Skeletal muscle tissue (tissue), 3 donors: ENCODE measurements at regions not wholly inside any gene's neighbourhood (a gene's known extent, or its start where the extent isn't known, plus 50 kb on each side); places are given as distances from the start of the nearest gene placed in this dataset.
"Not testable (repeated sequence)": the region's sequence is repeated elsewhere in the genome, so short reads cannot be mapped to it uniquely, and the experiment has no call there.

ENCODE experiments used
- H3K27ac ChIP-seq: one replicate; pipeline ENCODE4 v1.7.0; 2013; ENCODE audit warnings: mild to moderate bottlenecking, low read depth, low read length, inconsistent platforms
- H3K27me3 ChIP-seq, 3 donors: one replicate each; pipeline ENCODE4 v1.7.0; 2013; ENCODE audit warnings: low read length in 3 of 3; ENCODE audit not compliant: control insufficient read depth in 3 of 3, insufficient read depth in 3 of 3
- H3K36me3 ChIP-seq, 3 donors: one replicate each; pipeline ENCODE4 v1.7.0; 2013; ENCODE audit warnings: low read length in 3 of 3; ENCODE audit not compliant: control insufficient read depth in 3 of 3, insufficient read depth in 3 of 3
- H3K4me1 ChIP-seq, 3 donors: one replicate each; pipeline ENCODE4 v1.7.0; 2013; ENCODE audit warnings: low read length in 3 of 3, mild to moderate bottlenecking in 3 of 3; ENCODE audit not compliant: control insufficient read depth in 3 of 3, insufficient read depth in 3 of 3
- H3K4me3 ChIP-seq, 3 donors: one replicate each; pipeline ENCODE4 v1.7.0; 2013; ENCODE audit warnings: low read length in 3 of 3
- H3K9ac ChIP-seq, 3 donors: one replicate each; pipeline ENCODE4 v1.7.0; 2013; ENCODE audit warnings: low read length in 3 of 3, mild to moderate bottlenecking in 3 of 3, moderate library complexity in 2 of 3, low read depth in 1 of 3
- H3K9me3 ChIP-seq, 3 donors: one replicate each; pipeline ENCODE4 v1.7.0; 2013; ENCODE audit warnings: low read length in 3 of 3; ENCODE audit not compliant: control insufficient read depth in 3 of 3
- donor health status: Osteomylitis.

DNA sequence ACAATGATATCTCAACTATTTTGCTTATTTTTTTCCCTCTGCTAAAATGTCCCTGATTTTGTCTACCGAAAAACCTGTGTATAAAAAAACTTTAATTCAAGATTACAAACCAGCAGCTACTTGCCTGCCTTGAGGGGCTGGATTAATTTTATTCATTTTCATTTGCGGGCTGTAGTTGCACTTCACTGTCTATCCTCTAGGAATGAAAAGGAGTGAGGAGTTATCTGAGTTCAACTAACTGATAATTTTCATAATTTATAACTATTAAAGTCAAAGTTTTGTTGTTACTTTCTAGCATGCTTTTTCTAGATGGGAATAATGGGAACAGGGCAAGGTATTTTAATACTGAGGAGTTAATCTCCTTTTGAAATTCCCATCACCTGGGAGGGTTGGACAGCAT, 50.3 kb upstream of the AGTPBP1 start:
- H3K9ac ChIP-seq, H3K27ac ChIP-seq, H3K27me3 ChIP-seq, H3K9me3 ChIP-seq, H3K36me3 ChIP-seq, H3K4me3 ChIP-seq, H3K4me1 ChIP-seq: not testable (repeated sequence)

DNA sequence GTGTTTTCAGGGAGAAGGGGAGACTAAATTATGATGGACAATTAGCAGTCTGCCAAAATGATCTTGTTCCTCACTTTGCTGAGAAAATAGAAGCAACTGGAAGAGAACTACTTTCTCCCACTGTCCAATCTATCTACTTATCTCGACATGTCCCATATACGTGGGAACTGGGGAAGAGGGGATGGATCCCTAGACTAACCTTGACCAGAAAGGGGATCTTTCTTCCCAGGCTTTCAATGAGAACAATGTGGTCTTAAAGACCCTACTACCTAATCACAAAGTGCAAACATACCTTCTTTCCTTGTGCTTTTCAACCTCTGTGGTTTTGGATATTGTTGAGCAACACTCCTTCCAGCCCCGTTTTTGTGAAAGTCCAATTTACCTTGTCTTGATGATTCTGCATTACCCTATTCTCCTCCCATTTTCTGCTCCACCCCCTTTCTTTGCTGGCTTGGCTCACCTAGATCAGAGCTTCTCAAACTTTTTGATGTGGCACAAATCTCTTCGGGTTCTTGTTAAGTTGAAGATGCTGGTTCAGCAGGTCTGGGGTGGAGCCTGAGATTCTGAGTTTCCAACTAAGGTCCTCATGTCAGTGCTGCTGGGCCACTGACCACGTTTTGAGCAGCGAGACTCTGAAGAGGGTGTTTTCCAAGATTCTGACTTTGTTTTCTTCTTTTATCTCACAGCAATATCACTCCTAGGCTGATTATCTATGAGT, 61.4 kb upstream of the AGTPBP1 start:
- not testable (repeated sequence) for H3K4me3 ChIP-seq, H3K27me3 ChIP-seq, H3K27ac ChIP-seq, H3K9ac ChIP-seq, H3K9me3 ChIP-seq
- Histone ChIP-seq H3K4me1 (peaks cover 0 to 12% (median 3%) of the 10 kb centered on the region in 3 donors), H3K36me3 (peaks cover 0 to 11% (median 4%) of the 10 kb centered on the region in 3 donors)

DNA sequence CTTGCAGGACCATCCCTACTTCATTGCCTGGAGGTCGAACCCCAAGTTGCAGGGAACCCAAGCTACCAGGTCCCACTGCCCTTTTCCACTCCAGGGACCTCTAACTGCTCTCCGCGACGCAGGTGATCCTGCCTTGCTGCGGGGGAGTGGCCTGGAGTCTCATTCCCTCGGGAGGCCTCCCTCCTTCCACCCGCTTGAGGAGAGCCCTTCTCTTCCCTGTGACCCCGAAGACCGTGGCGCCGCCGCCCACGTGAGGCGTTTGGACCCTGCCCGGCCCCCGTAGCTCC, 63.0 kb upstream of the AGTPBP1 start:
- Histone ChIP-seq H3K4me3 (peak overlapping the region; percentile 52 to 78 (median 67)), H3K36me3 (peaks cover 3 to 22% (median 5%) of the 10 kb centered on the region in 3 donors), H3K4me1 (peaks cover 0 to 12% (median 3%) of the 10 kb centered on the region in 3 donors), H3K27ac (peak overlapping the region; percentile 91), H3K9ac (peak overlapping the region in 2 of 3 donors; percentile 64 to 71)
- not testable (repeated sequence) for H3K27me3 ChIP-seq, H3K9me3 ChIP-seq

DNA sequence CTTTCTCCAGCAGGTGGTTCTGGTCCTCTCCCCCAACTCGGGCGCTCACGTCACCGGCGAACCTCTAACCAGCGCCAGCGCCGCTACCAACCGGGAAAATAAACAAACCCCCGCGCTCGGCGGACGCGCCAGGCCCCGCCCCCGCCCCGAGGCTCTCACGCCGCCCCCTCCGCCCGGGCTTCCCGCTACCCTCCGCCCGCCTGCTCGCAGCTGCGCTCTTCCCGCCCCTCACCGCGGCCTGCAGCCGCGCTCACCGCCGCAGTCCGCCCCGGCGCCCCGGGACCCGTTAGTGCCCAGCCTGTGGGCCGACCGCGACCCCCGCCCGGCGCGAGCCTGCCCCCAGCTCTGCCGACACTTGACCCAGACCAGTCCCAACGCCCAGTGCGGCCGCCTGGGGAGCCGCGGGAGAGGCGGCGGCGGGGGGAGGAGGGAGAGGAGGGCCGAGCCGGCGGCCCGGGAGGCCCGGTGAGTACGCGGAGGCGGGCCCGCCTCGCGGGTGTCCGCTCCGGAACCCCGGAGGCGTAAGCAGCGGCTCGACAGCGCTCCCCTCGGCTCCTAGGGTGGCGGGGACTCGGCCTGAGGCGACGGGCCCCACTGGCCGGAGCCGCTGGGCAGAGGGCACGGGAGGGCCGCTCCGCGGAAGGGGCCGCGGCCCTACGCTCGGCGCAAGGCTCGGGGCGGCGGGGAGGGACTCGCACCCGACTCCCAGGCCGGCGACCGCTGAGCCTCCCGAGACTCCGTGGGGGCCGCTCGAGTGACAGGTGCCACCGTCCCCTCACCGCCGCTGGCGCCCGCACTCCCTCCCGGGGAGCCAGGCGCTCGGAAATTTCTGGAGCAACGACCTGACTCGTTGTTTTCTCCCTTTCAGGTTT, 63.6 kb upstream of the AGTPBP1 start:
- Histone ChIP-seq H3K36me3 (peaks cover 3 to 22% (median 5%) of the 10 kb centered on the region in 3 donors), H3K4me1 (peaks cover 0 to 12% (median 3%) of the 10 kb centered on the region in 3 donors), H3K9ac (peak overlapping the region; percentile 87 to 95 (median 89)), H3K4me3 (peak overlapping the region; percentile 78 to 79 (median 78)), H3K27ac (peak overlapping the region; percentile 91)
- H3K27me3 ChIP-seq, H3K9me3 ChIP-seq: not testable (repeated sequence)

DNA sequence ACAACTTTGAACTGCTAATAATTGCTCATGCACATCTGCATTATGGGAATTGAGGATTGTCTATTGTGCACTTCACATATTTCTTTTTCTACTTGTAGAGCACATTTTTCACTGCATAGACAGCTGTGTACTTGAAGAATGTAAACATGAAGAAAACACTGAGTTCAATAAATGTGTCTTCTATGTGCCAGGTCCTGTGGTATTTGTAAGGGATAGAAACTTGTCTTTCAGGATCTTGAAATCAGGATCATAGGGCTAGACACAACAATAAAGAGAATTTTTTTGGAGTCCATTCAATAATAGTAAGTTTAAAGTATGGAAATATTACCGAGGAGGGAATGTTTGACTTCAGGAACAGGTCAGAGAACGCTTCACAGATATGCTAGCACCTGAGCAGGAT, 66.6 kb upstream of the AGTPBP1 start:
- H3K9me3 ChIP-seq, H3K27ac ChIP-seq, H3K9ac ChIP-seq, H3K27me3 ChIP-seq, H3K4me3 ChIP-seq: not testable (repeated sequence)
- Histone ChIP-seq H3K4me1 (peaks cover 0 to 12% (median 3%) of the 10 kb centered on the region in 3 donors), H3K36me3 (peaks cover 3 to 22% (median 5%) of the 10 kb centered on the region in 3 donors)

DNA sequence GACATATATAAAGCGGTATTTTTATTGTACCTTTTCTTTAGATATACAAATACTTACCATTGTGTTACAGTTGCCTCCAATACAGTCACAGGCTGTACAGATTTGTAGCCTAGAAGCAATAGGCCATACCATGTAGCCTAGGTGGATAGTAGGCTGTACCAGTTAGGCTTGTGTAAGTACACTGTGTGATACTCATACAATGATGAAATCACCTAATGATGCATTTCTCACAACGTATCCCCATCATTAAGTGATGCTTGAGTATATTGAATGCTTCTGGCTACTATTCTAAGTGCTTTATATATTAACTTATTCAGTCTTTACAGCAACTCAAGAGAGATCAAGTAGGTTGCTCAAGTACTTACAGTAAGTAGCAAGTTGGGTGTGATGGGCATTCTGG, 71.6 kb upstream of the AGTPBP1 start:
- H3K27me3 ChIP-seq, H3K9ac ChIP-seq, H3K4me3 ChIP-seq, H3K36me3 ChIP-seq, H3K27ac ChIP-seq, H3K4me1 ChIP-seq, H3K9me3 ChIP-seq: not testable (repeated sequence)

DNA sequence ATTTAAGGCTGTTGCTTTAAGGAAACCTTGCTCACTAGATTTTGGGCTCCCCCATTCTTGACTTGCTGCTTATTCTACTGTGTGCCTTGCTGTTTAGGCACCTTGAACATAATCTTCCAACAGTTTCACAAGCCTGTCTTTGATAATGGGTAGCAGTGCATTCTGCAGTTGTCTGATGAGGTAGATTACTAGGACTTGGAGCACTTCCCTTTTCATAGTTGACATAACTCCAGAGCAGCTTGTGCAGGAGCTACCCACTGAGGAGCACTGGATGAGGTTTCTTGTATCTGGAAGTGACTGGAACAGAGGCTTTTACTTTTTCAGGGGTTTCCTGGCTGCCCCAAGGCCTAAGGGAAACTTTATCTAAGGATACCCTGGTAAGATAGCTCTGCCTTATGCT, 73.0 kb upstream of the AGTPBP1 start:
- not testable (repeated sequence) for H3K27me3 ChIP-seq, H3K9me3 ChIP-seq, H3K36me3 ChIP-seq, H3K9ac ChIP-seq, H3K27ac ChIP-seq, H3K4me1 ChIP-seq, H3K4me3 ChIP-seq

DNA sequence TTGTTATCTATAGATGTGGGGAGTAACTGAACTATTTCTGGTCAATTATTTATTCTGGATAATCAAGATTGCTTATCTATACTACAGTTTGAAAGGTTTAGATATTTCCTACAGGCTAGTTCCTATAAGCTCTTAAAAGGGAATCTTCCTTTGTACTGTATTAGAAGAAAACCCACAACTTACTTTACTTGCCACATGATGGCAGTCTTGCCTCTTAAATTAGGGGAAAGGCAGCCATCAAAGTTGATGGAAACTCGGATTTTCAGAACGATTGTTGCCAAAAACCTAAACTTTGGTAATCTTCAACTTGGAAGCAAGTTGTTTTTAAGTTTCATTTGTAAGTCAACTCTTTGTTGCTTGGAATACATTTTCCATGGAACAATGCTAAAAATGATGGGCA, 77.2 kb upstream of the AGTPBP1 start:
- H3K4me3 ChIP-seq, H3K9me3 ChIP-seq, H3K36me3 ChIP-seq, H3K27me3 ChIP-seq, H3K4me1 ChIP-seq, H3K27ac ChIP-seq, H3K9ac ChIP-seq: not testable (repeated sequence)

DNA sequence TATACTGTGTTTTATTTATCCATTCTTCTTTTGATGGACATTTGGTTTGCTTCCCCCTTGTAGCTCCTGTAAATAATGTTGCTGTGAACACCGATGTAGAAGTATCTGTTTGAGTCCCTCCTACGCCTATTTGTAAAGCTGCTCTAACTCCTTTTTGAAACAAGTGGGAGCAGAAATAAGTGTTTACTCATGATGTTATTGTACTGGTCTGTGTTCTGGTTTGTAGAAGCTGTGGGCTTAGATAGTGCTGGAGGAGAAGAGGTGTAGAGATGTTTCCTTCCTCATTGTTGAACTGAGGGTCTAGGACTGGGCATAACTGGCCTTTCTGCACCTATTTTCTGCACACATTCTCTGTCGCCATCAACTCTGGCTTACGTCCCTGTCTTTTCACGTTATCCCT, 78.8 kb upstream of the AGTPBP1 start:
- H3K4me1 ChIP-seq, H3K36me3 ChIP-seq, H3K27ac ChIP-seq, H3K9ac ChIP-seq, H3K27me3 ChIP-seq, H3K9me3 ChIP-seq, H3K4me3 ChIP-seq: not testable (repeated sequence)

DNA sequence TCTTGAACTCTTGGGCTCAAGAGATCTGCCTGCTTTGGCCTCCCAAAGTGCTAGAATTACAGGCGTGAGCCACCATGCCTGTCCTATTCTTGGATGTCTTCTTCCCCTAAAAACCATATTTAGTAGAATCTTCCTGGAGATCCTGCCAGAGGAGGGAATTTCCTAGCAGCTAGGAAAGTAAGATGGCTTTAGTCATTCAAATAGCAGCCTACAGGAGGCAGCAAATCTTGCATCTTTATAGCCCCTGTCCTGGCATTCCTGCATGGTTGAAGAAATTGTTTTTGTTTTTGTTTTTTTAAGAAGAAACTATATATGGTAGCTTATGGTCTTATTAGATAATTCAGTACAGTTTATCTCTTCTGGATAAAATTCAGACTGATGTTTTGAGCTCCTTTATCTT, 83.2 kb upstream of the AGTPBP1 start:
- H3K27me3 ChIP-seq: not testable (repeated sequence)

More for the DNA sequence above, 83.2 kb upstream of the AGTPBP1 start:
- not testable (repeated sequence) for H3K36me3 ChIP-seq, H3K27ac ChIP-seq, H3K4me1 ChIP-seq, H3K4me3 ChIP-seq, H3K9me3 ChIP-seq, H3K9ac ChIP-seq
